ENCODE measurements at regions not wholly inside any gene's neighbourhood (a gene's known extent, or its start where the extent isn't known, plus 50 kb on each side); places are given as distances from the start of the nearest gene placed in this dataset.

- DNase-seq: no peak
Measured at GRCh38 chr10:88060762-88061161, 197.3 kb downstream of the PTEN start.

DNA sequence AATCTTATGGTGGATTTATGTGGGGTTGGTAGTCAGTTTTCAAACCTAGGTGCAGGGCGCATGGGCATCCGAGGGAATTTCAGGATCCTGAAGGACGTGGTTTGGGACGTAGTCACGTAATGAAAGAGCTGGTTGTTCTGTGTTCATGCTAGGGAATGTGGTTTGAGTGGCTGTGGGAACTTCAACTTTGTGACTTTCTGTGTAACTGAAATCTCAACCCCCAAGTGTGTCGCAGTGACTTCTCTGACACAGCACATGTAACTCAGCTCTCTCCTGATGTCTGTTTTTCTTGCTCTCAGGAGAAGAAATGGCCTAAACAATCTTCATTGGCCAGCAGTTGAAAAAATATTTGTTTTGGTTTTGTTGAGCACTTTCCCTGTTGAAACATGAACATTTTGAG lies 199.0 kb downstream of the PTEN start:
- no peak for DNase-seq

DNA sequence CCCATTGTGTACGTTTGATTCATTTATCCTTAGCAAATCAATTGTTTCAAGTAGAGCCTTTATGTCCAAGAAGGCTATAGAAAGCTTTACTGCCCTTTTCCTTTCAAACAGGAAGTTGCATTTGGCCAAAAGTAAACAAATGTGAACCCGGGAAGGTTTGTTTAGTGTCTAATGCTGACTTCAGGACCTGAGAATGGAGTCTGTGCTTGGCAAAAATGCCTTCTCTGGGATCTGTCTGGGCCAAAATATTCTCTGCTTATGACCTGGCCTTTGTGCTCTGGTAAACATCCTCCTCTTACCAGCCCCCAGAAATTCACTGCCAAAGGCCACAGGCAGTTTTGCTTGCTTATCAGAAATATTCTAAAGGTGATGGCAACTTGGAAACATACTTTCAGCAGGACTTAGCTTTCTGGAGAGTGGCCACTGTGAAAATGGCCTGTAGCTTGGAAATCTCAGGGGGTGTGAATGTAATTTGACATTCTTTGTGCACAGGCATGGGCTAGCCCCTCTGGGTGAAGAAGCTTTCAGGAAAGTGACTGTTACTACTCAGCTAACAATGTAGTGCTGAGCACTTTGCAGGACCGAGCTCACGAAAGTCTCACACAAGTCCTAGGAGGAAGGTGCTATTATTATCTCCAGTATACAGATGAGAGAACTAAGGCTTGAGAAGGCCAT lies 199.5 kb downstream of the PTEN start:
- no peak for DNase-seq

- no peak for DNase-seq
Measured at GRCh38 chr10:88063861-88064557, 200.6 kb downstream of the PTEN start.

DNA sequence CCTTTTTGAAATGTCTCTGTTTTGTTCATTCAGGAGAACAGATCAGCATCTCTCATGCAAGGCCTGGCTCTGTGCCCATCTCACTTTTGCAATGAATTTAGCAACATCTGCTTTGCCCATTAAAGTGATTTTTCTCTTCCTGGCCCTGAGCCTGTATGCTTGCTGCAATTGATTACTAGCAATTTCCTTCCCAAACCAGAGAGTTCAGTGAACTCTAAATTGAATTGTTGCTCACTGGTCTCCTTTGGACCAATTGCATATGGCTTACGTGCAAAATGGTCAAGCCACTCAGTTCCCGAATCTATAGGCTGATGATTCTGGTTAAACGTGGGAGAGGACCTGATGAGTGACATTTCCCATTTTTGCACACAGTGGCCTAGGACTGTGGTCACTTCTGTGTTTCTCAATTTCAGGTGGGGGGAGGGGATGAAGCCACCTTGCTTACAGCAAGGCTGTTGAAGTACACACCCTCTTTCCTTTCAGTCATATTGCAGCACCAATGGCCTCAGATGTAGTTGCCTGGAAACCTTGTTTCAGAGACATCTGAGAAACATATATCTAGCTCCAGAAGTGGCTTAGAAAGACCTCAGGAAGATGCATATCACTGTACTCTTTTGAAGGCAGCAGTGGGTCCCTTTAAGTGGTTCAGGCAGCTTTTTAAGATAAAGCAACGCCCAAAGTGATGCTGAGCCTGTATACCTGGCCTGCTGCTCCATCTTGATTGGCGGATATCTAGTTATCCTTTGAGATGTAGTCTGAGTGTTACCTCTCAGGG lies 201.4 kb downstream of the PTEN start:
- DNase-seq: peak in 1 of 2 experiments; percentile 34

DNA sequence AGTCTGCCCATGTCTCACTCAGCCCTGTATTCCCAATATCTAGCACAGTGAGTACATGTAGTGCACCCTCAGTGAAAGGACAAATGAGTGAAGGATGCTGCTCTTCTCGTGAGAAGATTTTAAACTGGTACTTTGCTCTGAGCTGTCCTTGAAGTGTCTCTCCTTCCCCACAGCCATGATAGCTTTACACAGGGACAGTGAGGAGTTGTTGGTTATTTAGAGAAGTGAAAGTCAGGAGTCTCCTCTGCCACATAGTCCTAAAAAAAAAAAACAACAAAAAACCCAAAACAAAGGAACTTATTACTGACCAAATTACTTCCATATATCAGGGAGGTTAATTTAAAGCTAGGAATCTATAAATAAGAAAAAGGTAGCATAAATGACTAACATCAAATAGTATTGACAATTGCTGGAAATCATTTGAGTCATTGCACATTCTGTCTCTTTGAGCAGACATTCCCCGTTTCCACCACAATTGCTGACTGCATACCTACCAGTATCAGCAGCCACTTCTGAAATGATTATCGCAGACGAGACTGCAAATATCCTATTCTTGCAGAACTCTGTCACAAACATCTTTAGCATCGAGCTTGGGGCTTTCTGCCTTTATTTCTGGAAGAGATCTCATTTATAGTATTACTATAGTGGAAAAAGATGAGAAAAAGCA lies 202.1 kb downstream of the PTEN start:
- no peak for DNase-seq

GRCh38 chr10:88066319-88066718 lies 202.9 kb downstream of the PTEN start:
- no peak for DNase-seq

- no peak for DNase-seq
Measured at GRCh38 chr10:88066876-88067275, 203.5 kb downstream of the PTEN start.

GRCh38 chr10:88067737-88068136 lies 204.3 kb downstream of the PTEN start:
- no peak for DNase-seq

DNA sequence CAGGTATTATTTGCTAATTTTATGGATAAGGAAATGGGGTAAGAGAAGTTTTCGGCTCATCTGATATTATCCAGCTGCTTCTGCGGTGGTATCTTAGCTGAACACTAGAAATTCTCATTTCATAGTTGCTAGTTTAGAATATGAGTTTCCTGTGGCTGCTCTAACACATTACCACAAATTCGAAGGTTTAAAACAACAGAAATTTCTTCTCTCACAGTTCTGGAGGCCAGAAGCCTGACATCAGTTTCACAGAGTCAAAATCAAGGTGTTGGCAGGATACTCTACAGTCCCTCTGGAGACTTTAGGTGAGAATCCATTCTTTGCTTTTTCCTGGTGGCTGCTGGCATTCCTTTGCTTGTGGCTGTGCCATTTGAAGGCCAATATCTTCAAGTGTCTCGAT lies 205.9 kb downstream of the PTEN start:
- DNase-seq: no peak

- DNase-seq: no peak
Measured at GRCh38 chr10:88070080-88070880, 206.9 kb downstream of the PTEN start.

DNA sequence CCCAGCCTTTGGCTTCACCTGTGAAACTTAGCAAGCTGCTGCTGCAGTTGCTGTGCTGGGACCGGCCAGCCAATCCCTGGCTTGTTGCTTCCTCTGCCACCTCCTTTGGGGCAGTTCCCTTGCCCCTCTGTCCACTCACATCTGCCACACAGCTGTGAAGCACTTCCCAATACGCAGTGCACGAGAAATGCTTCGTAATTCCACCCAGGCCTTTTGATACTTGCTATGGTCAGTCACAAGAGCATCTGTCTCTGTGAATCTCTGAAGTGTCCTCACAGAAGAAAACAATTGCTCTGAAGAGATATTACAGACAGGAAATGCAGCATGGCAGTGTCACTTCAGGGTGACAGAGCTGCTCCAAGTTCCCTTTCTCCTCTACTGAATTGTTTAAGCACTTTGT lies 208.5 kb downstream of the PTEN start:
- no peak for DNase-seq

- DNase-seq: peak in 1 of 2 experiments; percentile 22
Measured at GRCh38 chr10:88073682-88074081, 210.3 kb downstream of the PTEN start.

DNA sequence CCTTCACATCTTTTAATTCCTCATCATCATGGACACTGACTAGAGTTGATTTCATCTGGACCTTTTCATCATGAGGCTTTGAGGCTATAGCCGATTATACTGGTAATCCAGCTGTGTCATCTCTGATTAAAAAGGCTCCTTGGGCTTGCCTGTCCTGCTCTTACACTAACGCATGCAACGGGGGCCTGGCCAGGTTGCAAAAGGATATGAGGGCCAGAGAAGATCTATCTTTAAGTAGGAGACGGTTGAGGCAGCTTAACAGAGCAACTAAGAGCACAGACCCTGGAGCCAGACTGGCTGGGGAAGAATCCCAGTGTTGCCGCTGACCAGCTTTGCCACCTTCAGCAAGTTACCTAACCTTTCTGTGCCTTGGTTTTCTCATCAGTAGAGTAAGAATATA lies 211.5 kb downstream of the PTEN start:
- DNase-seq: no peak

DNA sequence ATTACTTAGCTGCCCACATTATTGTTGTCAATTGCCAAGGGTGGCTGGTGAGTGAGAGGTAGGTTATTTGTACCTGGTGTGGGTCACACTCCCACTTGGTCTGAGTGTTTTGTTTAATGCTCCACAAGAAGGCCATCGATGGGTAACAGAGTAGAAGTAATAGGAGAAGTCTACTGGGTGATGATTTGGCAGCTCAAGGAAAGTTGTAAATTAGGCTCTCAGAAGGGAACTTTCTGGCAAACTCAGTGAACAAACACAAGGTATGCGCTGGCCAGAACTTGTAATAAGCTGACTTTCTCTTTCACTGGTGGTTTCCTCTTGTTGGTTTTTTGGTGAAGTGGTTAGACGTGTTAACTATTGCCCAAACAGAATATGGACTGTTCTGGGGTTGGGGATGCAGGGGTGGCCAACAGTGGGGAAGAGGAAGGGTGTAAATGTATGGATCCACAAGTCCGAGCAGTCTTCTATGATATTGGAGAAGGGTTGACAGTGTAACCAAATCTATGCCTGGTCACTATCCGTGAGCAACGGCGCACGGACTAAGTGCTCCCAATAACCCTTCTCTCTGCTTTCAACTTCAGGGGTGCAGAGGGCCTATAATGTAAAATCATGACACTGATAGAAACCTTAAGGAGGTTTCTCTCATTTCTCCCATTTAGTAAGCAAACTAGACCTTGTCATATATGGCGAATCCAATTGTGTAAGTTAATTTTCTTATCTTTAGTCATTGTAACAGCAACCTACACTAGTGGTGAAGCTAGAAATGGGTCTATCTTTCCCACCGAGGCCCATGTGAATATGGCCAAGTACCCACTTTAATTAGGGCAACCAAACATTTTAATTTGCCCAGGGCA lies 212.8 kb downstream of the PTEN start:
- DNase-seq: peak; percentile 20 to 52

- no peak for DNase-seq
Measured at GRCh38 chr10:88077977-88078376, 214.6 kb downstream of the PTEN start.

GRCh38 chr10:88080213-88080612 lies 216.8 kb downstream of the PTEN start:
- DNase-seq: no peak

DNA sequence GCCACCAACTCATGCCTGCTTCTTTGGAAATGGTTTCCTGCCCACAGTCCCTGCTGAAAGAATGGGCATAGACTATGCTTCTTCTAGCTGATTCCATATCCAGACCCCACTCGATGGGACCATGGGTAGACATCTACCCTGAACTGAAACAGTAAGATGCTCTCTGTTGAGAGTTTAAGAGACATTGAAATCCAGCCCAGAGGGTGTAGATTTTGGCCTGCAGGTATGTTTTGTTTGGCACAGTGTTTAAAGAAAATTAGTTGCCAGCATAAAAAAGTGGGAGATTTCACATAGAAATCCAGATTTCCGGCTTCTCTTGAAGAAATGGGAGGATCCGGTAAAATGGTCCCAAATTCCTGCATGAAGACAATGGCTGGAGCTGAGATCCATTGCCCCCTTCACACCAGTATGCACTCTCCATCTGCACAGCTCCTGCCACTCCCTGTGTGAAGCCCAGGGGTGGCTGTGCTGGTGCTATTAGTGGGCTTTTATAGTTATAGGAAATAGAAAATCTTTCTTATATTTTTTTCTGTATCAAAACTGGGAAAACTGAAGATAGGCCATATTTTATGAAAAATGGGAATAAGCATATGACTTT lies 218.1 kb downstream of the PTEN start:
- DNase-seq: peak in 1 of 2 experiments; percentile 31

DNA sequence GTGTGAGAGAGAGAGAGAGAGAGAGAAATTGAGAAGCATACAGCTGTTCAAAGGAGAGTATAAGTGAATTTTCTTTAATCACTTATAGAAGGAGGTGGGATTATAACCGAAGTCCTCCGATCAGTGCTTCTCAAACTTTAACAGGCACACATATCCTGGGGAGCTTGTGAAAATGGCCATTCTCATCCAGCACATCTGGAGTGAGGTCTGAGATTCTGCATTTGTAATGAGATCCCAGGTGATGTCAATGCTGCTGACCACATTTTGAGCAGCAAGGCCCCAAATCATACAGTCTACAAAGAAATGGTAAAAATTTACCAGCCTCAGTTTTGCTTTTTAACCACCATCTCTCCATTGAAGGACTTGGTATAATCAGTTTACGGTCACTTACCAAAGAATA lies 219.0 kb downstream of the PTEN start:
- no peak for DNase-seq

DNA sequence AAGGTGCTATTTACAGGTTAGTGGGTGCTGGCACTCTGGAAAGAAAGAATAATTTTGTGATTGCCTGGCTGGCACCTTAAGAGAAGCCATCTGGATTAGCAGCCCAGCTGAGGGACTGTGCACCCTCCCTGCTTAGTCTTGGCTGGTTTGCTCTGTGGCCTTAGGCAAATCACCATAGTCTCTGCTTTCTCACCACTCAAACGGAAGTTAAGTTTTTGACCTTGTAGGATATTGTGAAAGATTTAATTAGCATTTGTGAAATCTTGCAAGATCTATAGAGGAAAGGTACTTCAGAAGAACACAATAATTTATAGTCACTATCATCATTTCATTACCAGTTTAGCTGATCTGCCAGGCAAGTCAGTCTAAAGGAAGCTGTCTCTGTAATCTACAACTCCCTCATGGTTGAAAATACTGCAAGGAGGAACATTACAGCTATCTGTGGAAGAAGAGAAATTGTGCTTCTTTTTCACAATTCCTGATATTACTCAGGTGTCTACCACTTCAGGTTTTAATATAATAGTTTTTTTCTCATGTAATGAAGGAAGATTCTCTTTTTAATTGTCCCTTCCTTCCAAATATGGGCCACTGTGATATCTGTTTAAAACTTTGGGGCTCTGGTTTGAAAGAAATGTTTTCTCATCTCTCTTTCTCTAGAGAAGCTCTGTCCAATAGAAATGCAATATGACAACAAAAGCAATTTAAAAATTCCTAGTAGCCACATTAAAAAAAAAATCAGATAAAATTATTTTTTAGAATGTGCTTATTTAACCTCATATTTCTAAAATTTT lies 219.6 kb downstream of the PTEN start:
- DNase-seq: no peak

Measured in NCI-H446 (cell line).